Uterus (tissue), 2 donors: ENCODE measurements at regions not wholly inside any gene's neighbourhood (a gene's known extent, or its start where the extent isn't known, plus 50 kb on each side); places are given as distances from the start of the nearest gene placed in this dataset.

Source experiments
- POLR2A ChIP-seq, 2 donors: fragments of 450-650 bp; IDR thresholded peaks; one replicate each; pipeline ENCODE4 v1.6.1; 2016; ENCODE audit warnings: antibody characterized with exemption in 2 of 2, mild to moderate bottlenecking in 1 of 2, moderate library complexity in 1 of 2
- TF ChIP-seq, protein P1 (sequence below), 4 experiments: fragments of 200-600 bp in 2 of 4; fragments of 450-650 bp in 2 of 4; sonication (generic) in 2 of 4; IDR thresholded peaks; one replicate each; pipeline ENCODE4 v1.5.1; 2016 to 2019; ENCODE audit warnings: antibody characterized with exemption in 4 of 4, mild to moderate bottlenecking in 2 of 4, moderate library complexity in 1 of 4

DNA sequence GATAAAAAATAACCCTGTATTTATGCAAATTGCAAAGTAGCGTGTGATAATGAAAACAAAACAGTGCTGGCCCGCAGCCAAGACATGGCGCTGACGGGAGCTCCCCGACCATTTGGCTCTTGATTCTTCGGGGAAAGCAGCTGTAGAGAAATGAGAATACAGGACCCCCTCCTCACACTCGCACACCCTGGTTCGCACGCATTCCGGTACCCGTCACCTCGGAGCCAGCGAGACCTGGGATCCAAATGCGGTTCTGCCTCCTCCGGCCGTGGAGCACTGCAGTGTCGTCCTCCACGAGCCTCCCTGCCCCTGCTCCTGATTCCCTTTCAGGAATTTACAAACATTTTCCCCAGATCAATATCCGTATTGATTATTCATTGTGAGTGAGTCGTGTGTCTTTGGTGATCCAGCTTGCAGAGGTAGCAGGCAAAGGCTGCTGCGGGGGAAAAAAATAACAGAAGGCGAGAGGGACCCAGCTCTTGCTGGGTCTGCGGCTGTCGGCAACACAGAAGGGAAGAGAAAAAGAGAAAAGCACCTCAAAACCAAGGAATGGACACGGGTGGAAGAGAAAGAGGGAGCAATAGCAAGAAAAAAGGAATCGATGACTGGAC lies 184.1 kb upstream of the ZFHX3 start:
- TF ChIP-seq POLR2A (IDR thresholded peaks at IDR 0.05), result no peak
- TF ChIP-seq, protein P1, sequence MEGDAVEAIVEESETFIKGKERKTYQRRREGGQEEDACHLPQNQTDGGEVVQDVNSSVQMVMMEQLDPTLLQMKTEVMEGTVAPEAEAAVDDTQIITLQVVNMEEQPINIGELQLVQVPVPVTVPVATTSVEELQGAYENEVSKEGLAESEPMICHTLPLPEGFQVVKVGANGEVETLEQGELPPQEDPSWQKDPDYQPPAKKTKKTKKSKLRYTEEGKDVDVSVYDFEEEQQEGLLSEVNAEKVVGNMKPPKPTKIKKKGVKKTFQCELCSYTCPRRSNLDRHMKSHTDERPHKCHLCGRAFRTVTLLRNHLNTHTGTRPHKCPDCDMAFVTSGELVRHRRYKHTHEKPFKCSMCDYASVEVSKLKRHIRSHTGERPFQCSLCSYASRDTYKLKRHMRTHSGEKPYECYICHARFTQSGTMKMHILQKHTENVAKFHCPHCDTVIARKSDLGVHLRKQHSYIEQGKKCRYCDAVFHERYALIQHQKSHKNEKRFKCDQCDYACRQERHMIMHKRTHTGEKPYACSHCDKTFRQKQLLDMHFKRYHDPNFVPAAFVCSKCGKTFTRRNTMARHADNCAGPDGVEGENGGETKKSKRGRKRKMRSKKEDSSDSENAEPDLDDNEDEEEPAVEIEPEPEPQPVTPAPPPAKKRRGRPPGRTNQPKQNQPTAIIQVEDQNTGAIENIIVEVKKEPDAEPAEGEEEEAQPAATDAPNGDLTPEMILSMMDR (IDR thresholded peaks at IDR 0.05), result no peak
